C4-2B (cell line): ENCODE measurements at regions not wholly inside any gene's neighbourhood (a gene's known extent, or its start where the extent isn't known, plus 50 kb on each side); places are given as distances from the start of the nearest gene placed in this dataset.

Source experiments
- ZFX ChIP-seq: fragments of 450-650 bp; IDR thresholded peaks from 2 replicates; pipeline ENCODE4 v1.6.1; 2017
- TF ChIP-seq, protein P1 (sequence below): fragments of 450-650 bp; conservative IDR thresholded peaks from 2 replicates; pipeline ENCODE4 v1.5.1; 2017; ENCODE audit warnings: mild to moderate bottlenecking

DNA sequence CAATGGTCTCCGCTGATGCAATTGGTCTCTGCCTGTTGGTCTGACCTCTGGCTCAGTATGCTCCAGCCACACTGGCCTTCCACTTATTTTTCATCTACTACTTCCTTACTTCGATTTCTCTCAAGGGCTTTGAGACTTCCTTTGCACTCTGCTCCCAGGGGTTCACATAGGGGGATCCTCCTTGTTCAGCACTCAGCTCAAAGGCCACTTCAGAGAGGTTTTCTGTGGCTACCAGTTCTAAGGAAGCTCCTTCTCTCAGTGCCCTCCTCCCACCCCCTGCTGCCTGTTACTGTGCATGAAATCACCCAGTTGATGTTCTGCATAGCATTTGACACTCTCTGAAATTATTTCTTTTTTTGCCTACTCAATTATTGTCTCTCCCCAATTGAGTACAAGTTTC lies 476.4 kb downstream of the HS3ST3B1 start:
- TF ChIP-seq, protein P1, sequence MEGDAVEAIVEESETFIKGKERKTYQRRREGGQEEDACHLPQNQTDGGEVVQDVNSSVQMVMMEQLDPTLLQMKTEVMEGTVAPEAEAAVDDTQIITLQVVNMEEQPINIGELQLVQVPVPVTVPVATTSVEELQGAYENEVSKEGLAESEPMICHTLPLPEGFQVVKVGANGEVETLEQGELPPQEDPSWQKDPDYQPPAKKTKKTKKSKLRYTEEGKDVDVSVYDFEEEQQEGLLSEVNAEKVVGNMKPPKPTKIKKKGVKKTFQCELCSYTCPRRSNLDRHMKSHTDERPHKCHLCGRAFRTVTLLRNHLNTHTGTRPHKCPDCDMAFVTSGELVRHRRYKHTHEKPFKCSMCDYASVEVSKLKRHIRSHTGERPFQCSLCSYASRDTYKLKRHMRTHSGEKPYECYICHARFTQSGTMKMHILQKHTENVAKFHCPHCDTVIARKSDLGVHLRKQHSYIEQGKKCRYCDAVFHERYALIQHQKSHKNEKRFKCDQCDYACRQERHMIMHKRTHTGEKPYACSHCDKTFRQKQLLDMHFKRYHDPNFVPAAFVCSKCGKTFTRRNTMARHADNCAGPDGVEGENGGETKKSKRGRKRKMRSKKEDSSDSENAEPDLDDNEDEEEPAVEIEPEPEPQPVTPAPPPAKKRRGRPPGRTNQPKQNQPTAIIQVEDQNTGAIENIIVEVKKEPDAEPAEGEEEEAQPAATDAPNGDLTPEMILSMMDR = no peak
- TF ChIP-seq ZFX = no peak
